ENCODE measurements at regions not wholly inside any gene's neighbourhood (a gene's known extent, or its start where the extent isn't known, plus 50 kb on each side); places are given as distances from the start of the nearest gene placed in this dataset.

- TF ChIP-seq TAF1 (IDR thresholded peaks at IDR 0.05; ENCODE audit: borderline replicate concordance, low read depth, low read length) (no peak), SIN3A (IDR thresholded peaks at IDR 0.05; ENCODE audit: borderline replicate concordance, low read depth, low read length) (no peak), RAD21 (IDR thresholded peaks at IDR 0.05; ENCODE audit: low read length) (no peak)
These were observed 152.3 kb downstream of the SNX18 start (continued) for GRCh38 chr5:54669845-54670244.

- TF ChIP-seq, protein P1, sequence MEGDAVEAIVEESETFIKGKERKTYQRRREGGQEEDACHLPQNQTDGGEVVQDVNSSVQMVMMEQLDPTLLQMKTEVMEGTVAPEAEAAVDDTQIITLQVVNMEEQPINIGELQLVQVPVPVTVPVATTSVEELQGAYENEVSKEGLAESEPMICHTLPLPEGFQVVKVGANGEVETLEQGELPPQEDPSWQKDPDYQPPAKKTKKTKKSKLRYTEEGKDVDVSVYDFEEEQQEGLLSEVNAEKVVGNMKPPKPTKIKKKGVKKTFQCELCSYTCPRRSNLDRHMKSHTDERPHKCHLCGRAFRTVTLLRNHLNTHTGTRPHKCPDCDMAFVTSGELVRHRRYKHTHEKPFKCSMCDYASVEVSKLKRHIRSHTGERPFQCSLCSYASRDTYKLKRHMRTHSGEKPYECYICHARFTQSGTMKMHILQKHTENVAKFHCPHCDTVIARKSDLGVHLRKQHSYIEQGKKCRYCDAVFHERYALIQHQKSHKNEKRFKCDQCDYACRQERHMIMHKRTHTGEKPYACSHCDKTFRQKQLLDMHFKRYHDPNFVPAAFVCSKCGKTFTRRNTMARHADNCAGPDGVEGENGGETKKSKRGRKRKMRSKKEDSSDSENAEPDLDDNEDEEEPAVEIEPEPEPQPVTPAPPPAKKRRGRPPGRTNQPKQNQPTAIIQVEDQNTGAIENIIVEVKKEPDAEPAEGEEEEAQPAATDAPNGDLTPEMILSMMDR (IDR thresholded peaks at IDR 0.05): no peak
- TF ChIP-seq NRF1 (IDR thresholded peaks at IDR 0.05; ENCODE audit: low read depth, low read length) (no peak), SMC3 (IDR thresholded peaks at IDR 0.05; ENCODE audit: low read depth, low read length) (no peak), CHD2 (IDR thresholded peaks at IDR 0.05; ENCODE audit: low read length, partially characterized antibody) (no peak), EZH2phosphoT487 (IDR thresholded peaks at IDR 0.05; ENCODE audit: borderline replicate concordance, low read depth) (no peak), GATA2 (CRISPR knock-in tag; IDR thresholded peaks at IDR 0.05) (no peak), YY1 (IDR thresholded peaks at IDR 0.05; ENCODE audit: low read depth) (no peak), RAD21 (IDR thresholded peaks at IDR 0.05; ENCODE audit: low read length) (no peak), TAF1 (IDR thresholded peaks at IDR 0.05; ENCODE audit: borderline replicate concordance, low read depth, low read length) (no peak), RXRA (IDR thresholded peaks at IDR 0.05; ENCODE audit: borderline replicate concordance, low read depth) (no peak)
- ChIA-PET POLR2A (no interaction called here), CTCF (no interaction called here)
- 37% methylated on average over 1 of the region's 1 CpG for WGBS (ENCODE audit: low lambda C conversion rate)
- no peak overlapping the region for H3K27ac ChIP-seq (ENCODE audit: low read depth in 2 of 2, low read length in 1 of 2)
- H3K9ac ChIP-seq: no peak overlapping the region
- H3F3A ChIP-seq (replicated peaks; ENCODE audit: insufficient read depth): no peaks in the 10 kb centered on the region
- peaks cover 0 to 4% of the 10 kb centered on the region in 2 experiments; a peak in 1 of 4 replicates for H3K4me1 ChIP-seq (ENCODE audit: control insufficient read depth in 1 of 2, insufficient read depth in 2 of 2, low read depth in 1 of 2, low read length in 1 of 2)
- no peak overlapping the region for H2AFZ ChIP-seq (ENCODE audit: low read depth)
- H3K36me3 ChIP-seq (replicated peaks in 1 of 2; ENCODE audit: control insufficient read depth in 1 of 2, insufficient read depth in 2 of 2, low read length in 1 of 2): no peaks in the 10 kb centered on the region
- DNase-seq: no peak
- no peak overlapping the region for H3K4me2 ChIP-seq
- H3K4me3 ChIP-seq (ENCODE audit: low read depth in 2 of 2, low read length in 1 of 2): no peak overlapping the region
- no peaks in the 10 kb centered on the region for H4K20me1 ChIP-seq (ENCODE audit: insufficient read depth)
- no peaks in the 10 kb centered on the region for H3K27me3 ChIP-seq (ENCODE audit: insufficient read depth)
- H3K79me2 ChIP-seq (ENCODE audit: insufficient read depth): no peaks in the 10 kb centered on the region
- no peaks in the 10 kb centered on the region for H3K9me2 ChIP-seq
- H3K9me3 ChIP-seq: no peaks in the 10 kb centered on the region
These were observed 151.7 kb downstream of the SNX18 start for GRCh38 chr5:54669285-54669684.

DNA sequence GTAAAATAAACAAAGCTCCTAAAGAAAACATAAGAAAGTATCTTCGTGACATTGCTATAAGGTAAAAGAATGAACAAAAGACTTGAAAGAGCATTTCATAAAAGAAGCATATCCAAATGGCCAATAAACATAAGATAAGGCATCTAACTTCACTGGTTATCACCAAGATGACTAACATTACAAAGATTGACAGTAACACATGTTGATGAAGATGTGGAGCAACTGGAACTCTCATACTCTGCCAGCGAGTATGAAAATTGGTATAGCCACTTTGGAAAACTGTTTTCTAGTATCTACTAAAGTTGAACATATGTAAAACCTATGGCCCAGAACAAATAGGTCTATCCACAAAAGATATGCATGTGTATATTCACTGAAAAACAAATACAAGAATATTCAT, 150.5 kb downstream of the SNX18 start:
- peaks cover 0 to 4% of the 10 kb centered on the region in 2 experiments; a peak in 1 of 4 replicates for H3K4me1 ChIP-seq (ENCODE audit: control insufficient read depth in 1 of 2, insufficient read depth in 2 of 2, low read depth in 1 of 2, low read length in 1 of 2)
- H3F3A ChIP-seq (replicated peaks; ENCODE audit: insufficient read depth): no peaks in the 10 kb centered on the region
- no peaks in the 10 kb centered on the region for H3K9me2 ChIP-seq
- no peaks in the 10 kb centered on the region for H4K20me1 ChIP-seq (ENCODE audit: insufficient read depth)
- no peak overlapping the region for H3K27ac ChIP-seq (ENCODE audit: low read depth in 2 of 2, low read length in 1 of 2)
- 27% methylated on average over 2 of the region's 2 CpGs for WGBS (ENCODE audit: low lambda C conversion rate)
- no peak overlapping the region for H2AFZ ChIP-seq (ENCODE audit: low read depth)
- H3K9ac ChIP-seq: no peak overlapping the region
- H3K9me3 ChIP-seq: no peaks in the 10 kb centered on the region
- H3K27me3 ChIP-seq (ENCODE audit: insufficient read depth): no peaks in the 10 kb centered on the region
- CTCF ChIA-PET: no interaction called here
- H3K36me3 ChIP-seq (replicated peaks in 1 of 2; ENCODE audit: control insufficient read depth in 1 of 2, insufficient read depth in 2 of 2, low read length in 1 of 2): no peaks in the 10 kb centered on the region
- H3K79me2 ChIP-seq (ENCODE audit: insufficient read depth): no peaks in the 10 kb centered on the region
- no peak overlapping the region for H3K4me3 ChIP-seq (ENCODE audit: low read depth in 2 of 2, low read length in 1 of 2)
- POLR2A ChIA-PET: no interaction called here
- no peak for DNase-seq
- H3K4me2 ChIP-seq: no peak overlapping the region
- TF ChIP-seq, protein P1 (IDR thresholded peaks at IDR 0.05): no peak
- TF ChIP-seq MXI1 (IDR thresholded peaks at IDR 0.05; ENCODE audit: low read depth, low read length) (no peak), NRF1 (IDR thresholded peaks at IDR 0.05; ENCODE audit: low read depth, low read length) (no peak), REST (IDR thresholded peaks at IDR 0.05; ENCODE audit: low read depth, low read length) (no peak), FOXM1 (IDR thresholded peaks at IDR 0.05; ENCODE audit: low read depth) (no peak), JUND (IDR thresholded peaks at IDR 0.05) (no peak), RXRA (IDR thresholded peaks at IDR 0.05; ENCODE audit: borderline replicate concordance, low read depth) (no peak)
- TF ChIP-seq, protein P2, sequence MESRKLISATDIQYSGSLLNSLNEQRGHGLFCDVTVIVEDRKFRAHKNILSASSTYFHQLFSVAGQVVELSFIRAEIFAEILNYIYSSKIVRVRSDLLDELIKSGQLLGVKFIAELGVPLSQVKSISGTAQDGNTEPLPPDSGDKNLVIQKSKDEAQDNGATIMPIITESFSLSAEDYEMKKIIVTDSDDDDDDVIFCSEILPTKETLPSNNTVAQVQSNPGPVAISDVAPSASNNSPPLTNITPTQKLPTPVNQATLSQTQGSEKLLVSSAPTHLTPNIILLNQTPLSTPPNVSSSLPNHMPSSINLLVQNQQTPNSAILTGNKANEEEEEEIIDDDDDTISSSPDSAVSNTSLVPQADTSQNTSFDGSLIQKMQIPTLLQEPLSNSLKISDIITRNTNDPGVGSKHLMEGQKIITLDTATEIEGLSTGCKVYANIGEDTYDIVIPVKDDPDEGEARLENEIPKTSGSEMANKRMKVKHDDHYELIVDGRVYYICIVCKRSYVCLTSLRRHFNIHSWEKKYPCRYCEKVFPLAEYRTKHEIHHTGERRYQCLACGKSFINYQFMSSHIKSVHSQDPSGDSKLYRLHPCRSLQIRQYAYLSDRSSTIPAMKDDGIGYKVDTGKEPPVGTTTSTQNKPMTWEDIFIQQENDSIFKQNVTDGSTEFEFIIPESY (IDR thresholded peaks at IDR 0.05; ENCODE audit: borderline replicate concordance, low read depth): no peak

Measured in SK-N-SH (cell line).